Activated CD8-positive, alpha-beta T cell treated with anti-CD3 and anti-CD28 coated beads, Interleukin-2, amount 10 ng/mL, durations not matched to agents 7 days and 5 days (primary cell): ENCODE measurements at regions not wholly inside any gene's neighbourhood (a gene's known extent, or its start where the extent isn't known, plus 50 kb on each side); places are given as distances from the start of the nearest gene placed in this dataset.

Source experiments
- ATAC-seq: fragments of 150-1000 bp; cut with Tn5 transposase; one replicate; pipeline ENCODE4 v1.10.0; 2021; ENCODE audit warnings: moderate library complexity
- CTCF ChIA-PET: fragments of 350-600 bp; sonication (Branson Sonifier 250); formaldehyde crosslinking; loops from one replicate; lab custom pipeline; 2021; ENCODE audit warnings: antibody characterized with exemption; lab: Charles Lee
- POLR2A ChIA-PET: fragments of 350-600 bp; sonication (Branson Sonifier 250); formaldehyde crosslinking; loops from one replicate; lab custom pipeline; 2021; ENCODE audit warnings: antibody characterized with exemption; lab: Charles Lee
- DNase-seq: peaks from one replicate; pipeline ENCODE4 v3.0.0-alpha.2; 2020
- H3K27ac Mint-ChIP-seq: one replicate; pipeline ENCODE4 v1.8.0; 2021; ENCODE audit warnings: mild to moderate bottlenecking, mixed read lengths
- H3K27me3 Mint-ChIP-seq: one replicate; pipeline ENCODE4 v1.8.0; 2021; ENCODE audit warnings: low read depth, mixed read lengths
- H3K36me3 Mint-ChIP-seq: one replicate; pipeline ENCODE4 v1.8.0; 2021; ENCODE audit warnings: low read depth, mixed read lengths
- H3K4me1 Mint-ChIP-seq: one replicate; pipeline ENCODE4 v1.8.0; 2021; ENCODE audit warnings: low read depth, mixed read lengths
- H3K4me3 Mint-ChIP-seq: one replicate; pipeline ENCODE4 v1.8.0; 2021; ENCODE audit warnings: mild to moderate bottlenecking, mixed read lengths
- H3K9me3 Mint-ChIP-seq: one replicate; pipeline ENCODE4 v1.8.0; 2022; ENCODE audit warnings: mixed read lengths; ENCODE audit not compliant: insufficient read depth

GRCh38 chr11:15579287-15580001 is 464.7 kb downstream of the INSC start:
- Mint-ChIP-seq H3K27me3 (no peaks in the 10 kb centered on the region), H3K9me3 (no peaks in the 10 kb centered on the region), H3K4me3 (no peak overlapping the region), H3K27ac (no peak overlapping the region), H3K36me3 (no peaks in the 10 kb centered on the region), H3K4me1 (no peaks in the 10 kb centered on the region)
- ChIA-PET CTCF (no interaction called here), POLR2A (no interaction called here)
- DNase-seq (no peak), ATAC-seq (no peak)

- no peaks in the 10 kb centered on the region for H3K4me1 Mint-ChIP-seq
- DNase-seq (no peak), ATAC-seq (no peak)
- H3K27ac Mint-ChIP-seq, result no peak overlapping the region
- H3K27me3 Mint-ChIP-seq, result no peaks in the 10 kb centered on the region
- H3K4me3 Mint-ChIP-seq, result no peak overlapping the region
- no peaks in the 10 kb centered on the region for H3K36me3 Mint-ChIP-seq
- ChIA-PET CTCF (no interaction called here), POLR2A (no interaction called here)
- H3K9me3 Mint-ChIP-seq, result no peaks in the 10 kb centered on the region
Measured at GRCh38 chr11:15580056-15580774, 465.5 kb downstream of the INSC start.

DNA sequence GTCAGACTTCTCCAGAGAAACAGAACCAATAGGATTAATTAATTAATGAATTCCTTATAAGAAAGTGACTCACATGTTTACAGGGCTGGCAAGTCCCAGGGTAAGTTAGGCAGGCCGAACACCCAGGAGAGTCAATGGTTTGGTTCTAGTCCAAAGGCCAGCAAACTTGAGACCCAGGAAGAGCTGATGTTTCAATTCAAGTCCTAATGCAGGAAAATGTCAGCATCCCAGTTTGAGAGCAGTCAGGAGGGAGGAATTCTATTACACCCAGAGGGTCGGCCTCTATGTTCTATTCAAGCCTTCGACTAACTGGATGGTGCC is 466.0 kb downstream of the INSC start:
- H3K27ac Mint-ChIP-seq, result no peak overlapping the region
- no peaks in the 10 kb centered on the region for H3K27me3 Mint-ChIP-seq
- H3K4me3 Mint-ChIP-seq, result no peak overlapping the region
- H3K9me3 Mint-ChIP-seq, result no peaks in the 10 kb centered on the region
- no peaks in the 10 kb centered on the region for H3K36me3 Mint-ChIP-seq
- POLR2A ChIA-PET, result no interaction called here
- no peaks in the 10 kb centered on the region for H3K4me1 Mint-ChIP-seq
- DNase-seq (no peak), ATAC-seq (no peak)
- CTCF ChIA-PET, result no interaction called here

DNA sequence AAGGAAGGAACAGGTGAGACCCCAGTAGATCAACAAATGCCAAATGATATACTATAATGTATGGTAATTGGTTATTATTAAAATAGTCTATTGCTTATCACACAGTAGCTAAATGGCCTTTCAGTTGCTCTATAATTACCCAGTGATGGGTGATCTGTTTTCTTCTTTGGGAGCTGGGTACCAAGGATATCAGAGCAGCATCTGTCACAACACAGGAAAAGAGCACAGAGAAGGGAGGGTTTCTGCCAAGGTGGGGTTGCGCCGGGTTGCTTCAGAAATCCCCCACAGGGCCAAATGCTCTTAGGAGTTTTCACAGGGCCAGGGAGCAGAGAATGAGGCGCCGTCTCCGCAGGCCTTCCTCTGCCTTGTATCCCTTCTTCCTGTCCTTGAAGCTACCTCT is 469.4 kb downstream of the INSC start:
- Mint-ChIP-seq H3K4me3 (no peak overlapping the region), H3K27ac (no peak overlapping the region), H3K27me3 (no peaks in the 10 kb centered on the region), H3K4me1 (no peaks in the 10 kb centered on the region), H3K9me3 (no peaks in the 10 kb centered on the region), H3K36me3 (no peaks in the 10 kb centered on the region)
- ChIA-PET CTCF (no interaction called here), POLR2A (no interaction called here)
- no peak for DNase-seq
- ATAC-seq, result no peak

DNA sequence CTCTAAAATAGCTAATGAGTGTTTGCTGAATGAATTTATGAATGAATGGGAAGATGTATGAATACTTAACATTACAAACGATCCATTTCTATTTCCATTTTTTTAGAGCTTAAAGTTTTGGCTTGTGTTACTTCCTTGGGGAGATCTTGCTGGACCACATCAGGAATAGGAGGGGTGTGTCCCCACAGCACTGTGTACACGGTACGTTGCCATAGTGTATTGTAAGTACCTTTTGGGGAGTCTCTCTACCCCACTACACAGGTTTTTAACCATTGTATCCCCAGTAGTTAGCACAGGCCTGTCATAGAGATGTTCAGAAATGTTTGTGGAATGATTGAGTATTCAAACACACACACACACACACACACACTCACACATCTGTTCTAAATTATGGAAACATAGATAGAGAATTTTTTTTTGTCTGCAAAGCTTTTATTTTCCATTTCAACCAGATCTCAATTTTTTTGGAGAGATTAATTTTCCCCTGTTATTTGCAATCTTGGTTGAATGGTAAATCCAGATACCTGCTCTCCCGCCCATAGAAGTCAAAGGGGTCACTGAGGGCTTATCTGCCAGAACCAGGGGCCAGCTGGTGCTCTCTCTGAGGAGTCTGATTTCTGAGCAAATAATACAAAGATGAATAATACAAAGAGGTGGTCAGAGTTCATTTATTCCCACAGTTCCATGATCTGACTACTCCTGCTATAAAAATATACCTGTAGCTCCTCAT is 471.0 kb downstream of the INSC start:
- Mint-ChIP-seq H3K4me3 (no peak overlapping the region), H3K27me3 (no peaks in the 10 kb centered on the region), H3K36me3 (no peaks in the 10 kb centered on the region), H3K9me3 (no peaks in the 10 kb centered on the region), H3K4me1 (no peaks in the 10 kb centered on the region), H3K27ac (no peak overlapping the region)
- DNase-seq (no peak), ATAC-seq (no peak)
- ChIA-PET CTCF (no interaction called here), POLR2A (no interaction called here)

DNA sequence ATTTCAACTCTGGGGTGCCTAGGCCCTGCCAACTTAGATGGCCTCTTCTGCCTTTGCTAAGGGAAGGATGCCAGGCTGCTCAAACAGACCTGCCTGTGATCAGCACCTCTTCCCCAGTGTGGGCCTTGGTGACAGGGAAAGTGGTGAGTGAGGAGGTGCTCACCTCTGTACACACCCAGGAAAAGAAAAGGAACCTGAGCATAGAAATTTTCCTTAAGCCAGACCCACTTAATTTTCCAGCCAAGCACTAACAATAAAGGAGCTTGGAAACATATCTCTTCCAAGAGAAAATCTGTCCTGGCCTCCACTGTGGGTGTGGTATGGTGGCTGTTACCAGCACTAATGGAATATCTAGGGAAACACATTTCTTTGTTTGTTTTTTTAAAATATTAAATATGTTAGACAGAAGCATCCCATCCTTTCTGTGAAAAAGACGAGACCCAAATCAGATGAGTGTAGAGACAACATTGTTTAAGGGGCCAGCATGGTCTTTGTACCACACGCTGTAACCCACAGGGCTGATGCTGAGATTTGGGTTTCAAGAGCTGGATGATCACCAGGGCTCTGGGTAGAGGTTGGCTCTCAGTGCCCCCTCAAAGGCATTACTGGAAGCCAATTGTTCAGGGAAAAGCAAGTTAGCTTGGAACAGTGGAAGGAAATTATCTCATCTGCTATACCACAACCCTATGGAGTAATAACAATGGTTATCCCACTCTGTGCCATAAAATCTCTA is 472.2 kb downstream of the INSC start:
- no peak overlapping the region for H3K27ac Mint-ChIP-seq
- H3K36me3 Mint-ChIP-seq, result no peaks in the 10 kb centered on the region
- DNase-seq (no peak), ATAC-seq (no peak)
- no peaks in the 10 kb centered on the region for H3K9me3 Mint-ChIP-seq
- no peaks in the 10 kb centered on the region for H3K27me3 Mint-ChIP-seq
- ChIA-PET POLR2A (no interaction called here), CTCF (no interaction called here)
- no peak overlapping the region for H3K4me3 Mint-ChIP-seq
- H3K4me1 Mint-ChIP-seq, result no peaks in the 10 kb centered on the region

DNA sequence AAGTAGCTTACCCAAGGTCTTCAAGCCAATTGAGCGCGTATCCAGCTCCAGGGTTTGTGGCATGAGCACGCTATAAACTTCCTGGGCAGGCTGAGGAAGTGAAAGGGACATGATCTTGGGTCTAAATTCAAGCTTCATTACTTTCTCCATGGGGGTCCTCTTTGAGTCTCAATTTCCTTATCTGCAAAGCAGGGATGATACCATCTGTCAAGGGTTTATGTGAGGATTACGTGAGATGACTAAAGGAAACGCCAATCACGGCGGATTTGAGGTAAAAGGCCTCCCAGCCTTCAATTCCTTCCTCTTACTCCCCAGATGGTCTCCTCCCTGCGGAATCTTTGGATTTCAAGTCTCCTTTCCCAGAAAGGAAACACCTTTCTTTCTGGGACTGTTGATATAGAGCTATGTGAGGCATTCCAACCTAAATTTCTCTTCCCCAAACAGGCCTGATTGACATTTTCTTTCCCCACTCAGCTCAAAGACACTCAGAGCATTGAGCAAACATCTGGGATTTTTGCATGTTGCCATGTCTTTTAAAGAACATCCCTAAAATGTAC is 474.4 kb downstream of the INSC start:
- H3K4me1 Mint-ChIP-seq, result no peaks in the 10 kb centered on the region
- ATAC-seq (no peak), DNase-seq (no peak)
- ChIA-PET CTCF (no interaction called here), POLR2A (no interaction called here)
- no peaks in the 10 kb centered on the region for H3K27me3 Mint-ChIP-seq
- H3K27ac Mint-ChIP-seq, result no peak overlapping the region
- no peak overlapping the region for H3K4me3 Mint-ChIP-seq
- H3K9me3 Mint-ChIP-seq, result no peaks in the 10 kb centered on the region
- H3K36me3 Mint-ChIP-seq, result no peaks in the 10 kb centered on the region

DNA sequence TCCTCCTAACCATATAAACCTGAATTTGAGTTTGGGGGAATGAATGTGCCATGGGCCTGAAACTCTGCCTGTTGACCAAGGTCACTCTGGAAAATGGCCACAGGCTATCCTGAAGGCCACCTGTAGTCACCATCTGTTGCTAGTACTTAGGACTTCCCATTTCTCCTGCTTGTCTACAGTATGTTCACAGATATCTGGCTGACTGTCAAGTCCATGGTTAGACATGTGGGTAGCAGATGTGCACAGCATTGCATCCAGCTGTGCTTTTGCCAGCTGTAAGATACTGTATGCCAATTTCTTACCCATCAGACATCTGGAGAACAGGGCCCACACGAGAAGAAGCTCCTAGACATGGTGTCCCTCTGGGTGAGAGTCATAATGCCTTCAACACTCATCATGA is 475.4 kb downstream of the INSC start:
- H3K9me3 Mint-ChIP-seq, result no peaks in the 10 kb centered on the region
- no peaks in the 10 kb centered on the region for H3K27me3 Mint-ChIP-seq
- ChIA-PET POLR2A (no interaction called here), CTCF (no interaction called here)
- no peak overlapping the region for H3K4me3 Mint-ChIP-seq
- no peaks in the 10 kb centered on the region for H3K36me3 Mint-ChIP-seq
- H3K27ac Mint-ChIP-seq, result no peak overlapping the region
- no peak for ATAC-seq
- no peak for DNase-seq
- H3K4me1 Mint-ChIP-seq, result no peaks in the 10 kb centered on the region

DNA sequence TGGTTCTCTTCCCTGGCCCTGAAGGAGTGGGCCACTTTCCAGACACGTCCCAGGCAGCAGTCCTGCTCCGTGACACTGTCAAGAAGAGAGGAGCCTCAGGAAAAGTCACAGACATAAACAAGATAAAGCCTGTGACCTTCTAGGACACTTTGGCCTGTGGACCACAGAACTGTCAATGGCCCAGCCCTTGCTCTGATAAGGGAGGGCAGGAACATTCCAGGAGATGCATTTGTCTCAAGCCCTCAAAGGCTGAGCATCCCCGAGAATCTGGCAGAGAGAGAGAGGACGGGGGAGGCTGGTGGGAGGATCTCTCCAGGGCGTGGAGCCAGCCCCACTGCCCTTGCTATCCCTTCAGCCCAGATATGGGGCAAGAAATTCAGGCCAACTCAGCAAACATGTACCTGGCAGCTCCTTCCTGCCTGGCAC is 476.4 kb downstream of the INSC start:
- Mint-ChIP-seq H3K27ac (no peak overlapping the region), H3K36me3 (no peaks in the 10 kb centered on the region), H3K9me3 (no peaks in the 10 kb centered on the region), H3K4me3 (no peak overlapping the region), H3K4me1 (no peaks in the 10 kb centered on the region), H3K27me3 (no peaks in the 10 kb centered on the region)
- ATAC-seq (no peak), DNase-seq (no peak)
- ChIA-PET POLR2A (no interaction called here), CTCF (no interaction called here)

DNA sequence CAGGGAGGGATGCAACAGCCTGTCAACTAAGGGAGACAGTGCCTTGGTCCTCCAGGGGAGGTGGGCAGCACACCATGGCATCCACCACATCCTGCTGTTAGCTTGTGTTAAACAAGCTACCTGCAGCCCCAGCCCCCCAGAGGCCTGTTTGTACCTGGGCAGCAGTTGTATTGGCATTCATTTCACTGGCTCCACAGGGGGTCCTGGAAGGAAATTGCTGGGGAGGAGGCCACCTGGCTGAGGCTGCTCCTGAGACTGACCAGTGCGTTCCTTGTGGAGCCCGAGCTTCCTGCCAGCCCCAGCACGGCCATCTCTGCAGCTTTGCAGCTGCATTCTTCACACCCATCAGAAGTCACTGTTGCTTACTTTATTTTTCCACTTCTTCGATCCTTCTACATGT is 479.9 kb downstream of the INSC start:
- CTCF ChIA-PET, result interaction anchor here (0.9 kb wide), 1 partner anchor 17 kb away, joined by 3 read pairs; no protein-coding TSS in a partner anchor
- no peaks in the 10 kb centered on the region for H3K36me3 Mint-ChIP-seq
- no peaks in the 10 kb centered on the region for H3K9me3 Mint-ChIP-seq
- no peak overlapping the region for H3K27ac Mint-ChIP-seq
- ATAC-seq (no peak), DNase-seq (no peak)
- POLR2A ChIA-PET, result no interaction called here
- H3K4me1 Mint-ChIP-seq, result no peaks in the 10 kb centered on the region
- no peaks in the 10 kb centered on the region for H3K27me3 Mint-ChIP-seq
- H3K4me3 Mint-ChIP-seq, result no peak overlapping the region

DNA sequence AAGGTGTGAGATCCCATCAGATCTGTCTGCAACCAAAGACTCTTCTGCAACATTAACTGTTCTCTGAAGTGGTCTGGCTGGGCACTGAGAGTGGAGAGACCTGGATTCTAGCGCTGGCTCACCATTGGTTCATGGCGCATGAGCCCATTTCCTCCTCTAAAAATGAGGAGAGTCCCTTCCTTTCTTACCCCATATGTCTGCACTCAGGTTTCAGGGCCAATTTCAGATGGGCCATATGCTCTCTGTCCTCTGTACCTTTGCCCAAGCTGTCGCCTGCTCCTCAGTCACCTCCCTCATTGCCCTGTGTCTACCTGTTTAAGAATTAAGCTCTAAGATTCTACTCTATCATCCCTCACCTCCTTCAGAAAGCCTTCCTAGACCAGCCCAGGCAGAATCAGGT is 484.7 kb downstream of the INSC start:
- CTCF ChIA-PET, result no interaction called here
- Mint-ChIP-seq H3K4me1 (no peaks in the 10 kb centered on the region), H3K4me3 (no peak overlapping the region), H3K36me3 (no peaks in the 10 kb centered on the region), H3K9me3 (no peaks in the 10 kb centered on the region), H3K27me3 (no peaks in the 10 kb centered on the region), H3K27ac (no peak overlapping the region)
- POLR2A ChIA-PET, result no interaction called here
- ATAC-seq (no peak), DNase-seq (no peak)

DNA sequence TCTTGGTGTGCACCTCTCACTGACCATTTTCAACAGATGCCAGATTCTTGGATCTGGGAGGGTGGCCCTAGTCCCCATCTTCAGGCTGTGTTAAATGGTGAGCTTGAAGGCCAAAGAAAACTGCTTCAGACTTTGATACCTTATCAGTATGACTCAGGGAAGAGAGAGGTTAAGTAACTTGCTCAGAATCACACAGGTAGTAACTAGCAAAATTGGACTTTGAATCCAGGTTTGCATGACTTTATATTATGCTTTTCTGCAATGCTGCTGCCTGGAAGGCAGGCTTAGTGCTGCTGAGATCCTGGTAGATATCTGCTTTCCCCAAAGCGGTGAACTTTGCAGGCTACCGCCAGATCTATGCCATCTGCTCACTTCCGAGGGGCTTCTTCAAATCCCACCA is 487.3 kb downstream of the INSC start:
- Mint-ChIP-seq H3K4me1 (no peaks in the 10 kb centered on the region), H3K9me3 (no peaks in the 10 kb centered on the region), H3K4me3 (no peak overlapping the region), H3K27ac (no peak overlapping the region), H3K27me3 (no peaks in the 10 kb centered on the region), H3K36me3 (no peaks in the 10 kb centered on the region)
- ChIA-PET POLR2A (no interaction called here), CTCF (no interaction called here)
- ATAC-seq, result no peak
- no peak for DNase-seq
